ENCODE measurements at regions not wholly inside any gene's neighbourhood (a gene's known extent, or its start where the extent isn't known, plus 50 kb on each side); places are given as distances from the start of the nearest gene placed in this dataset.
A peak's percentile ranks its signal among the peaks of the same experiment; 100 is the strongest.
"Not testable (repeated sequence)": the region's sequence is repeated elsewhere in the genome, so short reads cannot be mapped to it uniquely, and the experiment has no call there.

DNA sequence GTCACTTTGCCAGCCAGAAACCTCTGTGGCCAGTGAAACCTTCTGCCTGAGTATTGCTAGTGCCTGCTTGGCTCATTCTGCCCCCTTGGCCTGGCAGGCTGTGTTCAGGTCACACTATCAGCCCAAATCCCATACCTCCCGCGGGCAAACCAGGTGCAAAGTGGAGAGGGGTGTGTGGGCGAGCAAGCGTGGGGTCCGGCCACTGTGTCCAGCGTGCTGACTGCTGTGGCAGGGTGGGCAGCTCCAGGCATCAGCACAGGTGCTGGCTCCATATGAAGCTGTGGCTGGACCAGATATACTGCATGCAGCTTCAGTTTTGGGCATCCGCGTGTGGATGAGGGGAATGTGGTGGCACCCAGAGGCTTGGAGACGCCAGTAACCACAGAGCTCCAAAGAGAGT lies 576.5 kb upstream of the EDIL3 start:
- DNase-seq (no peak), ATAC-seq (no peak)
- intact Hi-C loops (cut with micrococcal nuclease), result no loop called here

DNA sequence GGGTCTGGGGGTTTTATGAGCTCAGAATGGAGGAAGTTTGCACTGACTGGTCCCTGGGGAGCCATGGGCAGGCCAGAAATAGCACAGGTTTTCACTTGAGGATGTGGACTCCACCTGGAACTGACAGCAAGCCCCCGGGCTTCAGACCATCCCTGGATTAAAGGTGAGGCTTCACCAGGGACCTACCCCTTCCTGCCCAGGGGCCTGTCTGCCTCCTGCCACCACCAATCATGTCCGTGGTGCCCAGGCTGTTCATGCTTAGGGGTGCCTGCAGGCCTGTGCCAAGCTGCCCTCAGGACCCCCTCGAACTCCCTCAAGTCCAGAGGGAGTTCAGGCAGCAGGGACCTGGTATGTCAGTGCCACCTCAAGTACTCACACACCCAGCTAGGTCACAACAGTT lies 577.2 kb upstream of the EDIL3 start:
- DNase-seq (no peak), ATAC-seq (no peak)
- intact Hi-C loops (cut with micrococcal nuclease), result no loop called here

DNA sequence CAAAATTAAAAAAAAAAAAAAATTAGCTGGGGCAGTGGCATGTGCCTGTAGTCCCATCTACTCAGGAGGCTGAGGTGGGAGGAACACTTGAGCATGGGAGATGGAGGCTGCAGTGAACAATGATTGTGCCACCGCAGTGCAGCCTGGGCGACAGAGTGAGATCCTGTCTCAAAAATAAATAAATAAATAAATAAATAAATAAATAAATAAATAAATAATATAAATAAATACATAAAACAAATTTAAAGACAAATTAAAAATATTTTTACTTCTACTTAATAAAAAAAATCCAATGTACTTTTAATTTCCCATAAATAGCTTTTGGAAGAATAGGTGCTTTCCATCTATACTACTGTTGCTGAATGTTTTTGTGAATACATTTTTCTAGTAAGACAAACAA lies 598.4 kb upstream of the EDIL3 start:
- ATAC-seq, result no peak

DNA sequence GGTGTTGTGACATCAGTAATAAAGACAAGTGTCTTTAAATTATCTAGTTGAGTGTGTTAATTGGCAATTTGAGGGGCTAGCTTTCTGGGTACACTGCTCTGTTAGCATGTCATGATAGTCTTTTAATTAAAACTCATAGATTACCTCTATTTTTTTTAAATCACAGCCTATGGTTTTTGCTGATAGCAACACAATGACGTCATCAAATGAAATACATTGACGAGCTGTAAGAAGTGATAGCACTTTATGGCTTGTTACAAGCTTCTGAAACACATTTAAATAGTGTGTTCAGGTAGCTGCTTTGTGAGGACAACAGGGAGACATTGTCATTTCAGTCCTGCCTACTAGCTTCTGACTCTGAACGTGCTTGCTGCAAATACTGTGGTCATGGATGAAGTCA lies 600.5 kb upstream of the EDIL3 start:
- intact Hi-C loops (cut with micrococcal nuclease), result no loop called here
- ATAC-seq, result no peak
- DNase-seq, result no peak

More for the DNA sequence above, 598.4 kb upstream of the EDIL3 start:
- intact Hi-C loops (cut with micrococcal nuclease), result no loop called here
- no peak for DNase-seq

DNA sequence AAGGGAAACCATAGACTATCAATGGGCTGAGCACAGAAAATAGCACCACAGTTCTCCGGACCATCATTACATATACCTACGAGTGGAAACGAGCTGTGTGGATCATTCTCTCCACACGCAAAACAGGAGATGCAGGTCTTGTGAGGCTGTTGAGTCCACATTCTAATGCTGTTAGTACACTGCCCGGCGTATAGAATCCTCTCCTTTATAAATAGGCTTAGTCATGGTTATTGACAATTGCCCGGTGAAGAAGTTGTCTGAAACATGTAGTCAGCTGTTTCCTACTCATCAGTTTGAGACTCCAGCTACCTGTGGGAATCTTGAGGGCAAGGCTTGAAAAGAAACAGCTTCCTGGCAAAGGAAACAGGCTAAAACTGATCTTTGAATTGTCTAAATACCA lies 602.0 kb upstream of the EDIL3 start:
- intact Hi-C loops (cut with micrococcal nuclease), result no loop called here
- DNase-seq (no peak), ATAC-seq (no peak)

DNA sequence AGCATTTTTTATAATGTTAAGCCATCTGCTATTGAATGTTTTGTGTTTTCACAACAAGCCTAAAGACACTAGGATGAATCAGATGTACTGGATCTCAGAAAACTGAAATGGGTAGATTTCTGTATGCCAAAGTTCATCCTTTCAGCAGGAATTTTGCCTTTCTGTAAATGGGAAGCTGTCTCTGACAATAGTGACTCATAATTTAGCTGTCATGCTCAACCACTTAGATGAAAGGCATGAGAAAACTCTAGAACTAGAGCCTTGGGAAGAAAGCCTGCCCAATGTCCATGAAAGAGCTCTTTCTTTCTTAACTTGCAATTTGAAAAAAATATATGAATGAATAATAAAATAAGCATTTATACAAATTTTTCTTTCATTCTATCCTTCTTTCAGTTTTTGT lies 616.0 kb upstream of the EDIL3 start:
- DNase-seq (no peak), ATAC-seq (no peak)
- intact Hi-C loops (cut with micrococcal nuclease), result no loop called here

DNA sequence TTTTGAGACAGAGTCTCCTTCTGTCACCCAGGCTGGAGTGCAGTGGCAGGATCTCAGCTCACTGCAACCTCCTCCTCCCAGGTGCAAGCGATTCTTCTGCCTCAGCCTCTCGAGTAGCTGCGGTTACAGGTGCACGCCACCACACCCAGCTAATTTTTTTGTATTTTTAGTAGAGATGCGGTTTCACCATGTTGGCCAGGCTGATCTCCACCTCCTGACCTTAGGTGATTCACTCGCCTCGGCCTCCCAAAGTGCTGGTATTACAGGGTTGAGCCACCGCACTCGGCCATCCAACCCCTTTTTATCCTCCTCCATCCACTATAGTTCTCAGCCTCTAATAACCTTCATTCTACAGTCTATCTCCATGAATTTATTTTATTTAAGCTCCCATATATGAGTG lies 617.3 kb upstream of the EDIL3 start:
- DNase-seq; intact Hi-C loops (cut with micrococcal nuclease); ATAC-seq: not testable (repeated sequence)

DNA sequence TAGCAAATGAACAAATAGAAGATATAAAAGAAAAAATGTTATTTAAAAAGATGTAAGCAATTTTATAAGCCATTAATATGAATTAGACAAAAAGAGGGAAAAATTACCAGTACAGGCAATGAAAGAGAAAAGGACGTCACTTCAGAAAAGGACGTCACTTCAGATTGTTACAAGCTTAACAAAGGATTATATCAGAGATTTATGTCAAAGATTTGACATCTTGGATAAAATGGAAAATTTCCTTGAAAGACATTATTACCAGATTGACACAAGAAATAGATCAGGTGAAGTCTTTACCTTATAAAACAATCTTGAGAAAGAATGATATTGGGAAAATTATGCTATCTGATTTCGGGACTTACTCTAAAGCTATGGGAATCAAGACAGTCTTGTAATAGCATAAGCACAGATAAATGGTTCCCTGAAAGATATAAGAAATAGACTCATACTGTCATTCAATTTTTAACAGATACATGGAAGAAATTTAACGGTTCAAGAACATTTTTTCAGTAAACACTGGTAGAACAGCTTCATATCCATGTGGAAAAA lies 625.4 kb upstream of the EDIL3 start:
- intact Hi-C loops (cut with micrococcal nuclease), result no loop called here
- no peak for ATAC-seq
- DNase-seq, result no peak

DNA sequence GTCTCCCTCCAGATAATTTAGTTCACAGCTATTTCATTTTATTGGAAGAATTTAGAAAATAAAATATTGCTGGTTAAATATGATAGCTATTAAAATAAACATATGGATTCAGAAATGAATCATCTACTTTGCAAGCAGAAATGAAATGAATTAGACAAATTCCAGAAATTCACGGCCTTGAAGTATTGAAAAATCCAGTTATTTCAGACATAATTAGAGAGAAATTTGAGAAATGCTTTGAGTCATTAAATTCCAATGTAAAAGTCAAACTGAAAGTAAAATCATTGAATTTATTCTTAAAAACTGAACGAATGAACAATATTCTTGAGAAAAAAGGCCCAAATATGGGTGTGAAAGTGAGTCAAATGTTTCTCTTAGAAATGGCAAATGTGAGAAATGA lies 632.6 kb upstream of the EDIL3 start:
- intact Hi-C loops (cut with micrococcal nuclease), result no loop called here

DNA sequence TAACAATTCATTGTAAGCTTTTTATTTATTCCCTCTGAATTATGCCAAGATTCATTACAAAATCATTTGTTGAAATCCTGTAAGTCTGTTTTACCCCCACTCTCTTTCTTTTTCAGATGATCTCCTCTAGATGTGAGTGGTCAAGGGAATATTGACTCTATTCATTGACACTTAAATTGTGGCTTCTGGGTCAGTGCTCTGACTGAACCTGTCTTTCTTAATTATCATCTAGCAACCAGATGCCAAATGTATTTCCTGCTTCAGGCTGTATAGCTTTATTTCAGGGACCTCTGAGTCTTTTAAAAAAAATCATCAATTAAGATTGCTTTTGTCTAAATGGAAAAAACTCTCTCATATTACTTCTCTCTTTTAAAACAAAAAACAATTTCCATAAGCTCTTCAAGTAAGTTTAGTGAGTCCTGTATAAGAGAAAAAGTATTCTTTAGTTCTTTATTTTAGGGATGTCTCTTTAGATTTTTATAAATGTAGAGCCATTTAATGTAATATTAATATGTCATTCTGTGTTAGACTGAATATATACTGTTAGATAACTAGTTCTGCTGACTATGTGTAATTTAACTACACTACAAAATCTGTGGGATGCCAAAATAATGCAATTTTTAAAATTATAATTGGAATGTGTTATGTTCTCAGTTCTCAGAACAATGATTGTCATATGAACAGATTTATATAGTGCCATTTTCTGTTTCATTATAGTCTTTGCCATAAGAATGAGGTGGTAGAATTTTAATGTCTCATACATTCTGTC lies 645.8 kb upstream of the EDIL3 start:
- ATAC-seq, result no peak
- intact Hi-C loops (cut with micrococcal nuclease), result no loop called here
- no peak for DNase-seq

More for the DNA sequence above, 632.6 kb upstream of the EDIL3 start:
- DNase-seq (no peak), ATAC-seq (no peak)

DNA sequence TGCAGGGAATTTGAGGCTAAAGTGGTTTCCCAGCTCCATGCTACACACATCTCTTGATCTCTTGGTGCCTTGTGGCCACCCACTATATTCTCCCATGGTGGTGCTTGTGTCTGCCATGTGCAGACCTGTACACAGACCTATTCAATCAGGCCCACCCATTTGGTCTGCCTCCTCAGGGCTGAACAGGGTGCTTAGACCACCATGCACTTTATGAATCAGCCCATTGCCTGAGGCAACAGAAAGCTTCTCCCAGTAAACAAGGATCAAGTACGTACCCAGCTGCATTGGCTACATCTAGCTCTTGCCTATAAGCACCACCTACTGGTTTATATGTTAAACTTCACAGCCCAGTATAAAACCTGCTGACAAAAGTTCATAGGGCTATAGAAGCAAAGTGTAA lies 664.3 kb upstream of the EDIL3 start:
- intact Hi-C loops (cut with micrococcal nuclease), result no loop called here
- DNase-seq (no peak), ATAC-seq (peak; percentile 56)

DNA sequence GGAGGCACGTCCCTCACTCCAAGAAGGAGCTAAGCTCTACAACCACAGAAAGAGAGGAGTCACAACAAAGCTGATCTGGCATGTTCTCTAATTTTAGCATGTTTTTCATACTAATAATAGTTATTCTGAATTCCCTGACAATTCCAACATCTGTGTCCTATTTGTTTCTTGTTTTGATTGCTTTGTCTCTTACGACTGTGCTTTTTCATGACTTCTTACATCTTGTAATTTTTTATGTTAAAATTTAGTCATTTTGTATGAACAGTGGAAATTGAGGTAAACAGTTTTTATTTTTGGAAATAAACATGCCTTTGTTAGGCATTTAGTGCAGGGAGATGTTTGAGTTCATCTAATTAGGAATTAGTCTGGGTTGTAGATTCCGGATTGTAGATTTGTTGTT lies 668.1 kb upstream of the EDIL3 start:
- DNase-seq, result no peak
- ATAC-seq, result no peak
- intact Hi-C loops (cut with micrococcal nuclease), result no loop called here

DNA sequence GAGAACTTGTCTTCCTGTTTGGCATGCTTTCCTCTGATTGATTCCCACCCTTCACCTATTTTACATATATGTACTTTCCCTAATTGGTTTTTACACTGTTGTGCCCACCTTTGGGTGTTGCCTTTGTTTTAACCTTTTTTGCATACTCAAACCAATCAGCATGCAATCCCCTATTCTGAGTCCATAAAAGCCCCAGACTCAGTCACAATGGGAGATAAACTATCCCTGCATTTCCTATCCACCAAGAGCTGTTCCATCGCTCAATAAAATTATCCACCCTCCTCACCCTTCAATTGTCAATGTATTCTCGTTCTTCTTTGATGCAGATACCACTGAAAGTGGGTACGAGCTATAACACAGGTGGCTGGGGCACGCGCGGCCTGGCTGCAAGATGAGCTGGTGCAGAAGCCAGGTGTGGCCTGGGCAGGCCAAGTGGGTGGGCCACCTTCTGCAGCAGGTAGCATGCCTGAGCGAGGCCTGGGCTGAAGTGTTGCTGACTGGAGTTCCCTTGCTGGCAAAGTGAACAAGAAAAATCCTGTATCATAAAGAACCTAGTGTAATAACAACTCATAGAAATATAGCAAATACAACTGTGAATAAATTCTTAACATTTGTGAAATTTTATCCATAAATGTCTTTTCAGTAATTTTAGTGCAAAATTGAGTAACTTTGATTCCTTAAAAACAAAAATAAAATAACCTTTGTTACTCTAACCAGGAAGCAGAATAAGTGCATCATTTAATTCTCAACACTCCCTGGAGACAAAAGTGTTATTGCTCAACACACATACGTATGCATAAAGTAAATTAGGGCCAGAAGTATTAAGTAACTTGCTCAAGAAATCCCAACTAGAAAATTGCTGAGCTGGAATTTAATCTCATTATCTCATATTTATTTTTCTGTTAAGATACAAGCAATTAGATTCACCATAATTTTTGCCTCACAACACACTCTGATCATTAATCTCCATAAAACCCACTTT lies 685.3 kb upstream of the EDIL3 start:
- ATAC-seq, result no peak
- intact Hi-C loops (cut with micrococcal nuclease), result no loop called here
- no peak for DNase-seq

DNA sequence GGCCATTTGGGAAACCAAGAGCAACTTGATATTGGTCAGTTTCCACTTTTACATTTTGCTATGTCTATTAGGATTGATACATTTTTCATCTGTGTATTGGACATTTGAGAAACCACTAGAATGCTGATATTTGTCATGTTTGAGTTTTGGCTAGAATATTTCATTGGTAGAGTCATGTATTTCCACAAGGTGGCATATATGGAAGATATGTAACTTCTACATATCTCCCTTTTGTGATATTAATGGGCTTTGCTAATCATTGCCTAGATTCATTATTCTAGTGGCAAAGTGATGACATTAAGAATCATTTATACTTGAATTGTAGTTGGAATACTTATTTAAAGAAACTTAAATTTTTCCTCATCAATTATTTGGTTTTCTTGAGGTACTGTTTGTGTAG lies 692.9 kb upstream of the EDIL3 start:
- ATAC-seq (no peak), DNase-seq (no peak)
- intact Hi-C loops (cut with micrococcal nuclease), result no loop called here

DNA sequence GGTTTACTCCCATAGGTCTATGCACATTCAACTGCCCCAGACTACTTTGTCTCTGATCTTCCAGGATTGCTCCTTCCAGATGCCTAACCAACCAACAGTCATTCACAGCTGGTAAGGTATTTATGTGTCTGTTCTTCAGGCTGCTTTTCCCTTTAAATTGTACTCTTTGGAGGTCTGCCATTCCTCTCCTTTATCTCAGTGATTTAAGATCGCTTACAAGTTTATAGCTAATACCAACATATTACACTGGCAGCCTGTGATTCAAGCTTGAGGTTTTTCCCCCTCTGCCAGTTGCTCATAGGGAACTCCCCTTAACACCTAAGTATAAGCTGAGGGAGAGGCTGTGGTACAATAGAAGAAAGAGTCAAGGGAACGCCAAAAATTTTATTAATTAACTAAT lies 711.7 kb upstream of the EDIL3 start:
- DNase-seq (no peak), ATAC-seq (no peak)
- intact Hi-C loops (cut with micrococcal nuclease), result no loop called here

DNA sequence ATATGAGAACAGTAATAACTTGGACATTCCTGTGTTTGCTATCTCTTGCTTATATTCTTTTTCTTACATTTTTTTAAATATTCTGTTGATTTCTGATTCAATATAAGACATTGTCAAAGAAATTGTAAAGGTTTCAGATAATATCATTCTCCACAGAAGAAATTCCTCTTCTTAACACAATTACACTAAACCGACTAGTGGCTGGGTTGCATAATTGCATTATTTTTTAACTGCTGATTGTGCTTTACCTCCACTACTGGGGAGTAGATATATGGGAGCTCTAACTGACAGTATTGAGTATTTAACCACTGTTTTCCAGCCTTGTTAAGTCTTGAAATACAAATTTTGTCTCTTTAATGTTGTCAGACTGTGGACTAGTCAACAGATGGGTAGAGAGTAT lies 723.8 kb upstream of the EDIL3 start:
- no peak for ATAC-seq
- no peak for DNase-seq
- intact Hi-C loops (cut with micrococcal nuclease), result no loop called here

DNA sequence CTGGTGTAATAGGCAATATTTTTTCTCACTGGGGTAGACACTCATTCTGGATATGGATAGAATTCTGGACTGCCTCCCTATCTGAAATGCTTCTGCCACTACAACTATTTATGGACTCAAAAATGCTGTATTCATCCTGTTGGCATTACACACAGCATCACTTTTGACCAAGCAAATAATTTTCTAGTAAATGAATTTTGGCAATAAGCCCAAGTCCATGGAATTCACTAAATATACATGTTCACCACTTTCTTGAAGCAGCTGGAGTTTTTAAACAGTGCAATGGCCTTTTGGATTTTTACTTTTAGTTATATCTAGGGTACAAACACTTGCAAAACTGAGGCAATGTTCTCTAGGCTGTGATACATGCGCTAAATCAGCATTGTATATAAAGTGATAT lies 724.9 kb upstream of the EDIL3 start:
- no peak for DNase-seq
- no peak for ATAC-seq
- intact Hi-C loops (cut with micrococcal nuclease), result no loop called here

DNA sequence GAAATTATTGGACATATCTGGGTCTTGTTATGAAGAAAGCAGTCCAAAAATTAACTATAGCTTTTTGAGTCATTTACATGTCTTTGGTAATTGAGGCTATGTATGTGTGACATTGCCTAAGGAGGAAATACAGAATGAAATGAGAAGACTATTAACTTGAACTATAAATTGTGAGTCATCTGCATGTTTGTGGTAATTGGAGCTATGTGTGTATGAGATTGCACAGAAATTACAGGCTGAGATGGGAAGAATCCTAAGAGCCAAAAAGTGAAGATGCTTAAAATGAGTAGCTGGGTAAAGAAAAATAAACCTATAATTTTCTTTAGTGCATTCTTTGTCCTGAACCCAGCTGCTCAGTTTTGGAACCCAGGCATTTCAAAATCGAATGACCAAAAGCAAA lies 747.6 kb upstream of the EDIL3 start:
- intact Hi-C loops (cut with micrococcal nuclease), result no loop called here
- ATAC-seq (no peak), DNase-seq (no peak)

DNA sequence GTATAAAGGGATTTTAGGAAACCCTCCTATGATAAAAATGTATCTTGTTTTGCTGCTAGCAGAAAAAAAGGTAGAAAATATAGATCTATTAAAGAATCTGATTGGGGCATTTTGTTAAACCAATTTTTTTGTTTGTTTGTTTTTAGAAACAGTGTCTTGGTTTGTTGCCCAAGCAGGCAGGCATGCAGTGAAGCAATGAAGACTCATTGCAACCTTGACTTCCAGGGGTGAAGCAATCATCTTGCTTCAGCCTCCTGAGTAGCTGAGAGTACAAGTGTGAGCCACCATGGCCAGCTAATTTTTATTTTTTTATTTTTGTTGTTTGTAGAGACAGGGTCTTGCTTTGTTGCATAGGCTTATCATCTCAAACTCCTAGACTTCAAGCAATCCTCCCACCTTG lies 755.8 kb upstream of the EDIL3 start:
- DNase-seq (no peak), ATAC-seq (no peak)
- intact Hi-C loops (cut with micrococcal nuclease), result no loop called here

DNA sequence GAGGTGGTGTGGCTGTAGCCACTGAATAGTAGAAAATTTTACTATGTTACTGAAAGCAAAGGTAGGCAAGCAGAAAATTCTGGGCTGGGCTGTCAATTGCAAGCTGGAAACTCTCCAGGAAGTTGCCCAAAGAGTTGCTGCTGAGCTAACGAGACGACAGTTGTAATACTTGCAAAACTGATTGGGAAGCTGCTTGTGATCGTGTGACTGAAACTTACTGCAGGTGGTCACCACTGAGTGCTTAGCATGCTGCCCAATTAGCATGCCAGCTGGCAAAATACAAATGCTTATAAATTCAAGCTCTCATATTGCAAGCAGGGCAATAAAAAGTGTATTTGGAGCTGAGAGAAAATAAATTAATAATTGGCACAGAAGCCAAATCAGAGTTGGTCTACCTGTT lies 758.5 kb upstream of the EDIL3 start:
- intact Hi-C loops (cut with micrococcal nuclease), result no loop called here
- no peak for ATAC-seq
- no peak for DNase-seq

Data from left ventricle myocardium superior (tissue), 1 donor.